Mesenchymal stem cell (in vitro differentiated cells and primary cell): ENCODE measurements at regions not wholly inside any gene's neighbourhood (a gene's known extent, or its start where the extent isn't known, plus 50 kb on each side); places are given as distances from the start of the nearest gene placed in this dataset.

Source experiments
- DNase-seq: peaks from one replicate; pipeline ENCODE4 v3.0.0-alpha.2; 2013
- H2AFZ ChIP-seq: one replicate; pipeline ENCODE4 v1.6.1; 2013; ENCODE audit warnings: low read depth, mild to moderate bottlenecking, control low read depth, inconsistent platforms, low read length, moderate library complexity
- H2AK5ac ChIP-seq: 2 replicates; pipeline ENCODE4 v1.6.1; 2013; ENCODE audit warnings: low read length, moderate library complexity, mild to moderate bottlenecking, inconsistent platforms; ENCODE audit not compliant: severe bottlenecking
- H2BK120ac ChIP-seq: one replicate; pipeline ENCODE4 v1.6.1; 2013; ENCODE audit warnings: low read depth, mild to moderate bottlenecking, inconsistent platforms, low read length, moderate library complexity
- H2BK12ac ChIP-seq, 2 experiments: one replicate each; pipeline ENCODE4 v1.6.1; 2013; ENCODE audit warnings: inconsistent platforms in 2 of 2, low read length in 2 of 2, mild to moderate bottlenecking in 2 of 2, moderate library complexity in 2 of 2, control low read depth in 1 of 2
- H2BK15ac ChIP-seq: one replicate; pipeline ENCODE4 v1.6.1; 2013; ENCODE audit warnings: mild to moderate bottlenecking, low read depth, inconsistent platforms; ENCODE audit not compliant: poor library complexity, severe bottlenecking
- H2BK5ac ChIP-seq: 2 replicates; pipeline ENCODE4 v1.6.1; 2013; ENCODE audit warnings: low read depth, mild to moderate bottlenecking, low read length, control low read depth, inconsistent platforms; ENCODE audit not compliant: poor library complexity, severe bottlenecking
- H3K14ac ChIP-seq, 2 experiments: one replicate each; pipeline ENCODE4 v1.6.1; 2013; ENCODE audit warnings: inconsistent platforms in 2 of 2, low read length in 2 of 2, control low read depth in 1 of 2, mild to moderate bottlenecking in 1 of 2, moderate library complexity in 1 of 2
- H3K18ac ChIP-seq, 2 experiments: one replicate each; pipeline ENCODE4 v1.6.1; 2013; ENCODE audit warnings: inconsistent platforms in 2 of 2, low read length in 2 of 2, control low read depth in 1 of 2, low read depth in 1 of 2, mild to moderate bottlenecking in 1 of 2
- H3K23ac ChIP-seq, 2 experiments: one replicate each; pipeline ENCODE4 v1.6.1; 2013; ENCODE audit warnings: inconsistent platforms in 2 of 2, low read length in 2 of 2, mild to moderate bottlenecking in 2 of 2, moderate library complexity in 2 of 2, control low read depth in 1 of 2
- H3K27ac ChIP-seq: 2 replicates; pipeline ENCODE4 v1.5.1; 2013; ENCODE audit warnings: mild to moderate bottlenecking, moderate library complexity, low read length, control low read depth, inconsistent platforms; ENCODE audit not compliant: poor library complexity, severe bottlenecking
- H3K27me3 ChIP-seq, 2 experiments: 2 replicates each; pipeline versions ENCODE4 v1.6.1 to v1.7.0; 2013; ENCODE audit warnings: low read length in 2 of 2, mild to moderate bottlenecking in 2 of 2, moderate library complexity in 2 of 2, control low read depth in 1 of 2, inconsistent platforms in 1 of 2; ENCODE audit not compliant: control insufficient read depth in 1 of 2, insufficient read depth in 1 of 2
- H3K36me3 ChIP-seq, 2 experiments: 2 replicates each; pipeline versions ENCODE4 v1.6.1 to v1.7.0; 2013; ENCODE audit warnings: low read length in 2 of 2, control low read depth in 1 of 2, inconsistent platforms in 1 of 2, low read depth in 1 of 2, mild to moderate bottlenecking in 1 of 2; ENCODE audit not compliant: insufficient read depth in 2 of 2, control insufficient read depth in 1 of 2
- H3K4ac ChIP-seq, 2 experiments: one replicate each; pipeline ENCODE4 v1.6.1; 2013; ENCODE audit warnings: inconsistent platforms in 2 of 2, low read length in 2 of 2, mild to moderate bottlenecking in 2 of 2, moderate library complexity in 2 of 2, control low read depth in 1 of 2, low read depth in 1 of 2
- H3K4me1 ChIP-seq: 2 replicates; pipeline ENCODE4 v1.6.1; 2013; ENCODE audit warnings: low read depth, low read length, control low read depth; ENCODE audit not compliant: control insufficient read depth, insufficient read depth
- H3K4me2 ChIP-seq: 2 replicates; pipeline ENCODE4 v1.6.1; 2013; ENCODE audit warnings: low read length, mild to moderate bottlenecking, inconsistent platforms; ENCODE audit not compliant: poor library complexity, severe bottlenecking
- H3K4me3 ChIP-seq, 2 experiments: 2 replicates each; pipeline versions ENCODE4 v1.5.1 to v1.7.0; 2013; ENCODE audit warnings: low read length in 2 of 2, mild to moderate bottlenecking in 2 of 2, control low read depth in 1 of 2, low read depth in 1 of 2; ENCODE audit not compliant: insufficient read depth in 1 of 2
- H3K79me1 ChIP-seq: replicated peaks from 2 replicates; pipeline ENCODE4 v1.6.1; 2013; ENCODE audit warnings: mild to moderate bottlenecking, control low read depth, low read length, inconsistent platforms; ENCODE audit not compliant: poor library complexity, severe bottlenecking
- H3K9ac ChIP-seq: 2 replicates; pipeline ENCODE4 v1.7.0; 2013; ENCODE audit warnings: mild to moderate bottlenecking, low read length, moderate library complexity
- H3K9me3 ChIP-seq: 2 replicates; pipeline ENCODE4 v1.7.0; 2013; ENCODE audit warnings: mild to moderate bottlenecking, low read length; ENCODE audit not compliant: control insufficient read depth
- H4K8ac ChIP-seq: one replicate; pipeline ENCODE4 v1.6.1; 2013; ENCODE audit warnings: inconsistent platforms, mild to moderate bottlenecking, low read length, moderate library complexity
- H4K91ac ChIP-seq: one replicate; pipeline ENCODE4 v1.6.1; 2013; ENCODE audit warnings: mild to moderate bottlenecking, low read length, inconsistent platforms
- WGBS: methylation state at CpG from one replicate; pipeline ENCODE4 v1.1.7; 2013; ENCODE audit warnings: mixed read lengths; 5-methylcytosine and 5-hydroxymethylcytosine counted together

DNA sequence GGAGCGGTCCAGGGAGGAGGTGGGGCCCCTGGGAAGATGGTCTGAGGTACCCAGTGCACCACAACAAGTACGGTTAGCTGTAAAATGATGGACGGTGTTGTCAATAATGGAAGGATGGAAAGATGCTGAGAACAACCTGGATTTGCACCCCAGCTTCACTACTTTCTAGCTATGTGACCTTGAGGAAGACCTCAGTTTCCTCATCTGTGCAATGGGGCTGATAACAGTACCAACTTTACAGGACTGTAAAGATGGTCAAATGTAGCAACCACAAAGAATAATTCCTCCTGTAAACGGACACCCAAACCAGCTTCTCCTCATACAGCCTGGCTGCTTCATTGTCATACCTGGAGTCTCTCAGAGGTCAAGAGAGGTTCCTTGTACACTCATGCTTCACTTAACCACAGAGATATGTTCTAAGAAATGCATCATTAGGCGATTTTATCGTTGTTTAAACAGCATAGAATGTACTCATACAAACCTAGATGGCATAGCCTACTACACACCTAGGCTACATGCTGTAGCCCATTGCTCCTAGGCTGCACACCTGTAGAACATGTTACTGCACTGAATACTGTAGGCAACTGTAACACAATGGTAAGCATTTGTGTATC is 65.5 kb upstream of the LMO2 start:
- 84% methylated on average over 6 of the region's 6 CpGs for WGBS
- Histone ChIP-seq H3K36me3 (no peaks in the 10 kb centered on the region), H2BK5ac (no peak overlapping the region), H3K9ac (no peak overlapping the region), H3K4me2 (no peak overlapping the region), H3K18ac (no peak overlapping the region), H3K4me3 (no peak overlapping the region), H2BK120ac (no peak overlapping the region), H2AK5ac (no peak overlapping the region), H3K27me3 (peaks cover 27 to 63% of the 10 kb centered on the region in 2 experiments), H2BK12ac (no peak overlapping the region), H2BK15ac (no peak overlapping the region), H4K91ac (no peak overlapping the region), H4K8ac (no peak overlapping the region), H3K9me3 (no peaks in the 10 kb centered on the region), H3K79me1 (no peaks in the 10 kb centered on the region), H3K4ac (no peak overlapping the region), H3K23ac (no peak overlapping the region), H3K4me1 (no peaks in the 10 kb centered on the region), H3K14ac (no peak overlapping the region), H2AFZ (no peak overlapping the region), H3K27ac (no peak overlapping the region)
- no peak for DNase-seq

DNA sequence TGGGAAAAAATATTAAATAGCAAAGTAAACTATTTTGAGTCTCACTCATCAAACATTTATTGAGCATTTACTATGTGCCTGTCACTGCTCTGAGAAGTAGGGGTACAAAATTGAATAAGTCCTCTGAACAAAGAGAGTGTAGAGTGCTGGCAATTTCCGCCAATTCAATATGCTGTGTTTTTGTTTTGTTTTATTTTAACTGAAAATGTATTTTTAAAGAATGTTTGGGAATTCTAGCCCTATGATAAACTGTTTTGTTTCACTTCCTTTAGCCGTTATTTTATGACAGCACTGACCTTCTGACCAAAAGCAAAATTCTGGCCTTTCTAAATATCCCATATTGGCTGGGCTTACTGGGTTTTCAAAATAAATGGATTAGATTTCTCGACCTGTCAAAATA is 64.7 kb upstream of the LMO2 start:
- no peak overlapping the region for H3K14ac ChIP-seq
- 86% methylated on average over 3 of the region's 3 CpGs for WGBS
- H2BK15ac ChIP-seq: no peak overlapping the region
- no peak overlapping the region for H3K18ac ChIP-seq
- H3K27me3 ChIP-seq: peaks cover 27 to 61% of the 10 kb centered on the region in 2 experiments
- DNase-seq: no peak
- no peak overlapping the region for H2AFZ ChIP-seq
- H2AK5ac ChIP-seq: no peak overlapping the region
- no peaks in the 10 kb centered on the region for H3K9me3 ChIP-seq
- no peak overlapping the region for H3K4me2 ChIP-seq
- no peak overlapping the region for H2BK120ac ChIP-seq
- no peak overlapping the region for H2BK12ac ChIP-seq
- no peak overlapping the region for H3K23ac ChIP-seq
- no peak overlapping the region for H3K4me3 ChIP-seq
- no peaks in the 10 kb centered on the region for H3K36me3 ChIP-seq
- H4K91ac ChIP-seq: no peak overlapping the region
- H3K9ac ChIP-seq: no peak overlapping the region
- no peak overlapping the region for H3K27ac ChIP-seq
- no peak overlapping the region for H3K4ac ChIP-seq
- no peak overlapping the region for H4K8ac ChIP-seq
- H3K4me1 ChIP-seq: no peaks in the 10 kb centered on the region
- H3K79me1 ChIP-seq: no peaks in the 10 kb centered on the region
- no peak overlapping the region for H2BK5ac ChIP-seq

DNA sequence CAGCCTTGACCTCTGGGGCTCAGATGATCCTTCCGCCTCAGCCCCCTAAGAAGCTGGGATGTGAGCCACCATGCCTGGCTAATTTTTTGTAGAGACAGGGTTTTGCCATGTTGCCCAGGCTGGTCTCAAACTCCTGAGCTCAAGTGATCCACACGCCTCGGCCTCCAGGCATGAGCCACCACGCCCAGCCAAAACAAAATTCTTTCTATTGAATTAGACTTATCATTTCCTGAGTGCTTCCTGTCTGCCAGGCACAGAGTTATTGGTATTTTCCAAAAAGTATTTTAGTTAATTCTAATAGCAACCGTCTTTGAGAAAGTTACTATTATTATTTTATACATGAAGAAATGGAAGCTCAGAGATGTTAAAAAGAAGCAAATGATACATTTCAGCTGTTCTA is 61.4 kb upstream of the LMO2 start:
- Histone ChIP-seq H2AFZ (no peak overlapping the region), H3K9me3 (no peaks in the 10 kb centered on the region), H3K18ac (no peak overlapping the region)

DNA sequence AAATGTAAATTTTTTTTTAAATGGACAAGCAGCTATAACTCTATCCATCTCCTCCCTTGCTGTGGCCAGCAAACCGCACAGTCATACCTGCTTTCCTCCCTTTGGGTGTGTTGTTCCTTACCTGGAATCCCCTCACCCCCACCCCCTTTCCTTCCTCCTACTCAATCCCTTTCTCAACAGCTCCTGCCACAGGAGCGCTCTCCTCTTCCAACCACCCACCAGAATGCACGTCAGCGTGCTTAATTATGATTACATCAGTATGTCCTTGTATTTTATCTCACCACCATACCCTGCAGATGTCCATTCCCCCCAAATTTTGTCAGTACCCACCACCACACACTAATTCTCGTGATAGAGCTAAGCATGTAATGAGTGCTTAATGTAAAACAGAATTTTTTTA is 60.9 kb upstream of the LMO2 start:
- H3K4ac ChIP-seq: no peak overlapping the region
- no peak overlapping the region for H3K23ac ChIP-seq
- H4K8ac ChIP-seq: no peak overlapping the region
- peaks cover 19 to 64% of the 10 kb centered on the region in 2 experiments for H3K27me3 ChIP-seq
- no peak overlapping the region for H3K4me2 ChIP-seq
- H2AFZ ChIP-seq: no peak overlapping the region
- no peaks in the 10 kb centered on the region for H3K9me3 ChIP-seq
- no peak overlapping the region for H2BK15ac ChIP-seq
- no peak overlapping the region for H4K91ac ChIP-seq
- WGBS: 97% methylated on average over 4 of the region's 5 CpGs
- no peak overlapping the region for H2BK12ac ChIP-seq
- DNase-seq: no peak
- no peak overlapping the region for H3K27ac ChIP-seq
- no peaks in the 10 kb centered on the region for H3K4me1 ChIP-seq
- H3K4me3 ChIP-seq: no peak overlapping the region
- H3K18ac ChIP-seq: no peak overlapping the region
- H2BK120ac ChIP-seq: no peak overlapping the region
- H2AK5ac ChIP-seq: no peak overlapping the region
- H3K9ac ChIP-seq: no peak overlapping the region
- H3K79me1 ChIP-seq: no peaks in the 10 kb centered on the region
- H3K36me3 ChIP-seq: no peaks in the 10 kb centered on the region
- H2BK5ac ChIP-seq: no peak overlapping the region
- no peak overlapping the region for H3K14ac ChIP-seq

More for the DNA sequence above, 61.4 kb upstream of the LMO2 start:
- Histone ChIP-seq H2BK5ac (no peak overlapping the region), H2AK5ac (no peak overlapping the region), H3K79me1 (no peaks in the 10 kb centered on the region), H3K23ac (no peak overlapping the region), H4K8ac (no peak overlapping the region), H3K14ac (no peak overlapping the region), H3K27ac (no peak overlapping the region), H3K36me3 (no peaks in the 10 kb centered on the region), H4K91ac (no peak overlapping the region), H2BK120ac (no peak overlapping the region), H2BK12ac (no peak overlapping the region), H3K4me3 (no peak overlapping the region), H3K4me2 (no peak overlapping the region), H3K4me1 (no peaks in the 10 kb centered on the region), H3K27me3 (peaks cover 19 to 64% of the 10 kb centered on the region in 2 experiments), H2BK15ac (no peak overlapping the region), H3K4ac (no peak overlapping the region), H3K9ac (no peak overlapping the region)
- 91% methylated on average over 4 of the region's 5 CpGs for WGBS
- DNase-seq: no peak
